Right lobe of liver (tissue), 4 donors: ENCODE measurements at regions not wholly inside any gene's neighbourhood (a gene's known extent, or its start where the extent isn't known, plus 50 kb on each side); places are given as distances from the start of the nearest gene placed in this dataset.

Experiments used
- POLR2A ChIP-seq: fragments of 450-650 bp; IDR thresholded peaks from one replicate; pipeline ENCODE4 v1.6.1; 2017; ENCODE audit warnings: antibody characterized with exemption, mild to moderate bottlenecking
- TF ChIP-seq, protein P1 (sequence below), 4 donors: fragments of 200-600 bp in 3 of 4; fragments of 450-650 bp in 1 of 4; IDR thresholded peaks; one replicate each; pipeline versions ENCODE4 v1.5.1 to v1.8.0; 2016 to 2022; ENCODE audit warnings: antibody characterized with exemption in 4 of 4, mild to moderate bottlenecking in 2 of 4
- donor health status: DM: no; HTN: no; CAD: no.
- donor health status: DM: no; HTN: no; CAD: no.
- donor health status: DM: no; HTN: yes; CAD: no.

DNA sequence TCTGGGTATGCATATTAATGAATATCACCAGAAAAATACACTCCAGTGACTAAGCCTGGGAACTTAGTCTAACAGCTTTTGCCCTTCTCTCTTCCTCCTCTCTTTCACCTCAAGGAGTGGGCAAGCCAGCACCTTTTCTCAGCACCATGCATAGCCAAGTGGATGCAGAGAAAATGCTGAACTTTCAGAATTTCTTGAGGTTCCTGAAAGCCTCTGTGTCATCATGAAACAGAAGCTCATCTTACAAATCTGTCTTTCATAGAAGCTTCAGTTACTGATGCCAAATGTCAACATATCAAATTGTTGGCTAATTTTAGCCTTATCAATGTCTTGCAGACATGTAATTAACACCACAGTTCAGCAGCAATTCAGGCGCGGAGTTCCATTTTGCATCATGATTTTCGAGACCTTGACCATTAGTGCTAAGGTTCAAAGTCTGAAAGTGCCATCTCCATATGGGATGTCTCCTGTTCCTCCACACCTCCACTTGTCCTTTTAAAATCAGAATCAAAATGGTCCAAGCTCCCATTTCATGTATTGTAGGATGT is 51.1 kb upstream of the RPH3A start:
- TF ChIP-seq, protein P1, sequence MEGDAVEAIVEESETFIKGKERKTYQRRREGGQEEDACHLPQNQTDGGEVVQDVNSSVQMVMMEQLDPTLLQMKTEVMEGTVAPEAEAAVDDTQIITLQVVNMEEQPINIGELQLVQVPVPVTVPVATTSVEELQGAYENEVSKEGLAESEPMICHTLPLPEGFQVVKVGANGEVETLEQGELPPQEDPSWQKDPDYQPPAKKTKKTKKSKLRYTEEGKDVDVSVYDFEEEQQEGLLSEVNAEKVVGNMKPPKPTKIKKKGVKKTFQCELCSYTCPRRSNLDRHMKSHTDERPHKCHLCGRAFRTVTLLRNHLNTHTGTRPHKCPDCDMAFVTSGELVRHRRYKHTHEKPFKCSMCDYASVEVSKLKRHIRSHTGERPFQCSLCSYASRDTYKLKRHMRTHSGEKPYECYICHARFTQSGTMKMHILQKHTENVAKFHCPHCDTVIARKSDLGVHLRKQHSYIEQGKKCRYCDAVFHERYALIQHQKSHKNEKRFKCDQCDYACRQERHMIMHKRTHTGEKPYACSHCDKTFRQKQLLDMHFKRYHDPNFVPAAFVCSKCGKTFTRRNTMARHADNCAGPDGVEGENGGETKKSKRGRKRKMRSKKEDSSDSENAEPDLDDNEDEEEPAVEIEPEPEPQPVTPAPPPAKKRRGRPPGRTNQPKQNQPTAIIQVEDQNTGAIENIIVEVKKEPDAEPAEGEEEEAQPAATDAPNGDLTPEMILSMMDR (IDR thresholded peaks at IDR 0.05) = no peak
- no peak for TF ChIP-seq POLR2A
